SK-N-SH treated with all-trans-retinoic acid at 6 μM for 48 hours (cell line): ENCODE measurements at regions not wholly inside any gene's neighbourhood (a gene's known extent, or its start where the extent isn't known, plus 50 kb on each side); places are given as distances from the start of the nearest gene placed in this dataset.

Experiments used
- GLIS3 ChIP-seq: fragments of 250-450 bp; sonication (Bioruptor Pico); IDR thresholded peaks from 2 replicates; pipeline ENCODE4 v1.5.0; 2020; ENCODE audit warnings: mild to moderate bottlenecking, moderate library complexity
- TCF4 ChIP-seq: fragments of 250-450 bp; sonication (Bioruptor Pico); IDR thresholded peaks from 2 replicates; pipeline ENCODE4 v1.8.0; 2021; ENCODE audit warnings: mild to moderate bottlenecking, moderate library complexity, borderline replicate concordance
- TOX ChIP-seq: fragments of 250-450 bp; sonication (Bioruptor Pico); IDR thresholded peaks from 2 replicates; pipeline ENCODE4 v1.8.0; 2021; ENCODE audit warnings: mild to moderate bottlenecking, moderate library complexity, borderline replicate concordance

GRCh38 chr3:23654571-23654970, 151.2 kb upstream of the UBE2E1 start:
- TF ChIP-seq TCF4 (CRISPR knock-in tag) (no peak), GLIS3 (CRISPR knock-in tag) (no peak), TOX (CRISPR knock-in tag) (no peak)
